Panc1 (cell line): ENCODE measurements at regions not wholly inside any gene's neighbourhood (a gene's known extent, or its start where the extent isn't known, plus 50 kb on each side); places are given as distances from the start of the nearest gene placed in this dataset.
"Not testable (repeated sequence)": the region's sequence is repeated elsewhere in the genome, so short reads cannot be mapped to it uniquely, and the experiment has no call there.

Experiments
- ATAC-seq: fragments of 200-7000 bp; cut with Tn5 transposase; 2 replicates; pipeline ENCODE4 v1.9.1; 2020; ENCODE audit warnings: mild to moderate bottlenecking, moderate library complexity
- BruUV-seq: library from RNA; stranded (reverse); fragments of 400-500 nt; replicated peaks from 2 replicates; lab custom pipeline; 2021; lab: Mats Ljungman, UMichigan
- CTCF ChIA-PET: fragments of 300-600 bp; sonication (Branson Sonifier 250); formaldehyde crosslinking; loops from one replicate; lab custom pipeline; 2022; ENCODE audit warnings: antibody characterized with exemption; lab: Charles Lee
- POLR2A ChIA-PET: fragments of 300-600 bp; sonication (Branson Sonifier 250); formaldehyde crosslinking; loops from one replicate; lab custom pipeline; 2022; ENCODE audit warnings: antibody characterized with exemption; lab: Charles Lee
- DNase-seq: peaks from one replicate; pipeline ENCODE4 v3.0.0-alpha.2; 2010; ENCODE audit warnings: low read depth, low spot score
- H3K27ac ChIP-seq: 2 replicates; pipeline ENCODE4 v1.5.1; 2011; ENCODE audit warnings: mild to moderate bottlenecking, low read length, inconsistent platforms
- H3K27me3 ChIP-seq: fragments of 200-500 bp; sonication (Bioruptor generic); 2 replicates; pipeline ENCODE4 v1.6.0; 2014; ENCODE audit warnings: low read length, inconsistent platforms; ENCODE audit not compliant: control insufficient read depth, insufficient read depth
- H3K36me3 ChIP-seq: fragments of 200-500 bp; sonication (Bioruptor generic); 2 replicates; pipeline ENCODE4 v1.5.1; 2014; ENCODE audit warnings: inconsistent platforms, mild to moderate bottlenecking, low read length, moderate library complexity; ENCODE audit not compliant: control insufficient read depth, insufficient read depth
- H3K4me1 ChIP-seq: 2 replicates; pipeline ENCODE4 v1.5.1; 2011; ENCODE audit warnings: inconsistent platforms, mild to moderate bottlenecking, low read length, moderate library complexity; ENCODE audit not compliant: control insufficient read depth, insufficient read depth
- H3K4me3 ChIP-seq, 2 experiments: 2 replicates each; pipeline ENCODE4 v1.5.1; 2011 to 2012; ENCODE audit warnings: low read depth in 2 of 2, low read length in 2 of 2, mild to moderate bottlenecking in 2 of 2, inconsistent platforms in 1 of 2, moderate library complexity in 1 of 2
- H3K9me3 ChIP-seq: fragments of 200-500 bp; sonication (Bioruptor generic); 2 replicates; pipeline ENCODE4 v1.5.1; 2014; ENCODE audit warnings: low read depth, mild to moderate bottlenecking, inconsistent platforms, low read length, moderate library complexity; ENCODE audit not compliant: control insufficient read depth, insufficient read depth
- POLR2AphosphoS5 ChIP-seq: IDR thresholded peaks from 2 replicates; pipeline ENCODE4 v1.6.1; 2012; ENCODE audit warnings: mild to moderate bottlenecking, low read depth, low read length, moderate library complexity
- SIN3A ChIP-seq: IDR thresholded peaks from 2 replicates; pipeline ENCODE4 v1.6.1; 2012; ENCODE audit warnings: low read depth, mild to moderate bottlenecking, low read length, moderate library complexity, borderline replicate concordance; ENCODE audit not compliant: insufficient read depth
- TCF7L2 ChIP-seq: IDR thresholded peaks from 2 replicates; pipeline ENCODE4 v1.6.1; 2011; ENCODE audit warnings: mild to moderate bottlenecking, low read depth, low read length, inconsistent platforms
- in situ Hi-C: cut with HindIII; loops from 2 replicates; pipeline ENCODE4 v1.10.0; 2016; ENCODE audit warnings: low sequenced_read_pairs, low pct_unique_long_range_greater_than_20kb
- intact Hi-C: fragments of 100-400 bp; cut with micrococcal nuclease; formaldehyde crosslinking; loops from one replicate; pipeline ENCODE4 v1.10.0; 2022; ENCODE audit not compliant: unreplicated experiment
- TF ChIP-seq, protein P1 (sequence below): fragments of 450-650 bp; IDR thresholded peaks from 2 replicates; pipeline ENCODE4 v1.5.1; 2017; ENCODE audit warnings: mild to moderate bottlenecking
- TF ChIP-seq, protein P2 (sequence below), 2 experiments: IDR thresholded peaks; 2 replicates each; pipeline ENCODE4 v1.6.1; 2011 to 2012; ENCODE audit warnings: low read depth in 2 of 2, control low read depth in 1 of 2, low read length in 1 of 2, mild to moderate bottlenecking in 1 of 2, moderate library complexity in 1 of 2; ENCODE audit not compliant: insufficient read depth in 1 of 2

DNA sequence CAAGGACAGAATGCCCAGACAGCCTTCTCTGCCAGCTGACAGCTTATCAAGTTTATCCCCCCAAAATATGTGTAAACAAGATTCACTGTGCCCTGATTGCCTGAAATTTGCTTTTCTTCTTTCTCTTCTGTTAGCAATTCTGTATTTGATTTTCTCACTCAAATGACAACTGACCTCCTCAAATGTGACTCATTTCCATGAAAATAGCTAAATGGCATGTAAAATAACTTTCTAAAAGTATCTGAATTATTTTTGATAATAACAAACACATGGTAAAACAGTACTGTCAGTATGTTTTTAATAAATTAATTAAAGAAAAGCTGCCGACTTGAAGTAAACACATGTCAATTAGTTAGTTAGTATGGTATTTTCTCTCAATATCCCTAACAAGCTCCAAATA, 202.3 kb upstream of the STAC start:
- BruUV-seq: no TSS peak
- ATAC-seq: no peak
- DNase-seq: no peak
- Histone ChIP-seq H3K4me1 (no peaks in the 10 kb centered on the region), H3K9me3 (no peaks in the 10 kb centered on the region), H3K27me3 (no peaks in the 10 kb centered on the region), H3K4me3 (no peak overlapping the region), H3K27ac (no peak overlapping the region), H3K36me3 (no peaks in the 10 kb centered on the region)
- intact Hi-C loops (no loop called here), in situ Hi-C loops (no loop called here)
- TF ChIP-seq TCF7L2: no peak
- TF ChIP-seq, protein P1, sequence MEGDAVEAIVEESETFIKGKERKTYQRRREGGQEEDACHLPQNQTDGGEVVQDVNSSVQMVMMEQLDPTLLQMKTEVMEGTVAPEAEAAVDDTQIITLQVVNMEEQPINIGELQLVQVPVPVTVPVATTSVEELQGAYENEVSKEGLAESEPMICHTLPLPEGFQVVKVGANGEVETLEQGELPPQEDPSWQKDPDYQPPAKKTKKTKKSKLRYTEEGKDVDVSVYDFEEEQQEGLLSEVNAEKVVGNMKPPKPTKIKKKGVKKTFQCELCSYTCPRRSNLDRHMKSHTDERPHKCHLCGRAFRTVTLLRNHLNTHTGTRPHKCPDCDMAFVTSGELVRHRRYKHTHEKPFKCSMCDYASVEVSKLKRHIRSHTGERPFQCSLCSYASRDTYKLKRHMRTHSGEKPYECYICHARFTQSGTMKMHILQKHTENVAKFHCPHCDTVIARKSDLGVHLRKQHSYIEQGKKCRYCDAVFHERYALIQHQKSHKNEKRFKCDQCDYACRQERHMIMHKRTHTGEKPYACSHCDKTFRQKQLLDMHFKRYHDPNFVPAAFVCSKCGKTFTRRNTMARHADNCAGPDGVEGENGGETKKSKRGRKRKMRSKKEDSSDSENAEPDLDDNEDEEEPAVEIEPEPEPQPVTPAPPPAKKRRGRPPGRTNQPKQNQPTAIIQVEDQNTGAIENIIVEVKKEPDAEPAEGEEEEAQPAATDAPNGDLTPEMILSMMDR: no peak
- no peak for TF ChIP-seq SIN3A
- TF ChIP-seq POLR2AphosphoS5: no peak
- TF ChIP-seq, protein P2, sequence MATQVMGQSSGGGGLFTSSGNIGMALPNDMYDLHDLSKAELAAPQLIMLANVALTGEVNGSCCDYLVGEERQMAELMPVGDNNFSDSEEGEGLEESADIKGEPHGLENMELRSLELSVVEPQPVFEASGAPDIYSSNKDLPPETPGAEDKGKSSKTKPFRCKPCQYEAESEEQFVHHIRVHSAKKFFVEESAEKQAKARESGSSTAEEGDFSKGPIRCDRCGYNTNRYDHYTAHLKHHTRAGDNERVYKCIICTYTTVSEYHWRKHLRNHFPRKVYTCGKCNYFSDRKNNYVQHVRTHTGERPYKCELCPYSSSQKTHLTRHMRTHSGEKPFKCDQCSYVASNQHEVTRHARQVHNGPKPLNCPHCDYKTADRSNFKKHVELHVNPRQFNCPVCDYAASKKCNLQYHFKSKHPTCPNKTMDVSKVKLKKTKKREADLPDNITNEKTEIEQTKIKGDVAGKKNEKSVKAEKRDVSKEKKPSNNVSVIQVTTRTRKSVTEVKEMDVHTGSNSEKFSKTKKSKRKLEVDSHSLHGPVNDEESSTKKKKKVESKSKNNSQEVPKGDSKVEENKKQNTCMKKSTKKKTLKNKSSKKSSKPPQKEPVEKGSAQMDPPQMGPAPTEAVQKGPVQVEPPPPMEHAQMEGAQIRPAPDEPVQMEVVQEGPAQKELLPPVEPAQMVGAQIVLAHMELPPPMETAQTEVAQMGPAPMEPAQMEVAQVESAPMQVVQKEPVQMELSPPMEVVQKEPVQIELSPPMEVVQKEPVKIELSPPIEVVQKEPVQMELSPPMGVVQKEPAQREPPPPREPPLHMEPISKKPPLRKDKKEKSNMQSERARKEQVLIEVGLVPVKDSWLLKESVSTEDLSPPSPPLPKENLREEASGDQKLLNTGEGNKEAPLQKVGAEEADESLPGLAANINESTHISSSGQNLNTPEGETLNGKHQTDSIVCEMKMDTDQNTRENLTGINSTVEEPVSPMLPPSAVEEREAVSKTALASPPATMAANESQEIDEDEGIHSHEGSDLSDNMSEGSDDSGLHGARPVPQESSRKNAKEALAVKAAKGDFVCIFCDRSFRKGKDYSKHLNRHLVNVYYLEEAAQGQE (IDR thresholded peaks at IDR 0.05; ENCODE audit: insufficient read depth in 1 of 2, low read depth in 2 of 2, low read length in 1 of 2): no peak
- ChIA-PET POLR2A (no interaction called here), CTCF (no interaction called here)

DNA sequence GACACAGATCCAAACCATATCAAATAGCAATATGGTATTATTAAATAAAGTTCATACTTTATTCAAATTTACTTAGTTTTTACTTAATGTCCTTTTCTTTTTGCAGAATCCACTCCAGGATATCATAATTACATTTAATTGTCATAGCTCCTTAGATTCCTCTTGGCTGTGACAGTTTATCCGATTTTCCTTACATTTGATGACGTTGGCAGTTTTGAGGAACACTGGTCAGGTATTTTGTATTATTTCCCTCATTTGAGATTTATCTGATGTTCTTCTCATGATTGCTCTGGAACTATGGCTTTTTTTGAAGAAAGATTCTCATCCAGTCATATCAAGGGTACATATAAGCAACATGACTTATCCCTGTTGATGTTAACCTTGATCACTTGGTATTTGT, 198.3 kb upstream of the STAC start:
- no peaks in the 10 kb centered on the region for H3K27me3 ChIP-seq
- TF ChIP-seq TCF7L2 (no peak), SIN3A (no peak), POLR2AphosphoS5 (no peak)
- TF ChIP-seq, protein P2 (IDR thresholded peaks at IDR 0.05; ENCODE audit: insufficient read depth in 1 of 2, low read depth in 2 of 2, low read length in 1 of 2): no peak
- TF ChIP-seq, protein P1: no peak
- H3K9me3 ChIP-seq: no peaks in the 10 kb centered on the region
- DNase-seq: no peak
- CTCF ChIA-PET: no interaction called here
- no peak for ATAC-seq
- intact Hi-C loops: no loop called here
- POLR2A ChIA-PET: no interaction called here
- no peak overlapping the region for H3K27ac ChIP-seq
- H3K4me3 ChIP-seq: no peak overlapping the region
- H3K4me1 ChIP-seq: no peaks in the 10 kb centered on the region
- in situ Hi-C loops: no loop called here
- no TSS peak for BruUV-seq
- no peaks in the 10 kb centered on the region for H3K36me3 ChIP-seq

DNA sequence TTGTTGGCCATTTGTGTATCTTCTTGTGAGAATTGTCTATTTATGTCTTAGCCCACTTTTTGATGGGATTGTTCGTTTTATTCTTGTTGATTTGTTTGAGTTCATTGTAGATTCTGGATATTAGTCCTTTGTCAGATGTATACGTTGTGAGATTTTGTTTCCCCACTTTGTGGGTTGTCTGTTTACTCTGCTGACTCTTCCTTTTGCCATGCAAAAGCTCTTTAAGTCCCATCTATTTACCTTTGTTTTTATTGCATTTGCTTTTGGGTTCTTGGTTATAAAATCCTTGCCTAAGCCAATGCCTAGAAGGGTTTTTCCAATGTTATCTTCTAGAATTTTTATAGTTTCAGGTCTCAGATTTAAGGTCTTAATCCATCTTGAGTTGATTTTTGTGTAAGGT, 193.1 kb upstream of the STAC start:
- POLR2A ChIA-PET, in situ Hi-C loops, H3K36me3 ChIP-seq, ATAC-seq, DNase-seq, H3K9me3 ChIP-seq, H3K27ac ChIP-seq, intact Hi-C loops, CTCF ChIA-PET, BruUV-seq, H3K4me3 ChIP-seq, H3K27me3 ChIP-seq, H3K4me1 ChIP-seq: not testable (repeated sequence)
